A673 (cell line): ENCODE measurements at regions not wholly inside any gene's neighbourhood (a gene's known extent, or its start where the extent isn't known, plus 50 kb on each side); places are given as distances from the start of the nearest gene placed in this dataset.

Source experiments
- BruUV-seq: library from RNA; stranded (reverse); fragments of 400-500 nt; replicated peaks from 2 replicates; lab custom pipeline; 2021; lab: Mats Ljungman, UMichigan
- CTCF ChIA-PET: fragments of 300-600 bp; sonication (Branson Sonifier 250); formaldehyde crosslinking; loops from one replicate; lab custom pipeline; 2022; ENCODE audit warnings: antibody characterized with exemption; lab: Charles Lee
- POLR2A ChIA-PET: fragments of 300-600 bp; sonication (Branson Sonifier 250); formaldehyde crosslinking; loops from one replicate; lab custom pipeline; 2022; ENCODE audit warnings: antibody characterized with exemption; ENCODE audit not compliant: low non-redundant PET; lab: Charles Lee
- DNase-seq: peaks from one replicate; pipeline ENCODE4 v3.0.0-alpha.2; 2015; ENCODE audit warnings: low spot score
- H3K27ac ChIP-seq: fragments of 200-600 bp; sonication (generic); 2 replicates; pipeline ENCODE4 v1.5.1; 2016; ENCODE audit warnings: mixed run types, low read depth, mild to moderate bottlenecking, mixed read lengths, antibody characterized with exemption, low read length; ENCODE audit not compliant: poor library complexity, severe bottlenecking
- H3K27me3 ChIP-seq: fragments of 200-600 bp; sonication (generic); replicated peaks from 2 replicates; pipeline ENCODE4 v1.6.1; 2017; ENCODE audit warnings: mixed run types, low read depth, mild to moderate bottlenecking, mixed read lengths, antibody characterized with exemption, low read length; ENCODE audit not compliant: insufficient read depth, poor library complexity
- H3K36me3 ChIP-seq: fragments of 200-600 bp; sonication (generic); 2 replicates; pipeline ENCODE4 v1.6.1; 2016; ENCODE audit warnings: mixed run types, mild to moderate bottlenecking, mixed read lengths, antibody characterized with exemption, low read length; ENCODE audit not compliant: insufficient read depth, poor library complexity, severe bottlenecking
- H3K4me1 ChIP-seq: fragments of 200-600 bp; sonication (generic); 2 replicates; pipeline ENCODE4 v1.6.1; 2017; ENCODE audit warnings: mixed run types, mild to moderate bottlenecking, mixed read lengths, antibody characterized with exemption, low read length; ENCODE audit not compliant: insufficient read depth, poor library complexity, severe bottlenecking
- H3K4me3 ChIP-seq: fragments of 200-600 bp; sonication (generic); 2 replicates; pipeline ENCODE4 v1.5.1; 2016; ENCODE audit warnings: low read depth, mixed run types, mild to moderate bottlenecking, mixed read lengths, low read length; ENCODE audit not compliant: poor library complexity, severe bottlenecking
- H3K9me3 ChIP-seq: fragments of 200-600 bp; sonication (generic); 2 replicates; pipeline ENCODE4 v1.6.1; 2016; ENCODE audit warnings: mixed run types, low read depth, mild to moderate bottlenecking, mixed read lengths, antibody characterized with exemption, low read length; ENCODE audit not compliant: poor library complexity, severe bottlenecking
- EZH2 ChIP-seq: fragments of 200-600 bp; sonication (generic); IDR thresholded peaks from 2 replicates; pipeline ENCODE4 v1.6.1; 2017; ENCODE audit warnings: borderline replicate concordance, low read depth, mild to moderate bottlenecking, mixed read lengths, antibody characterized with exemption, low read length; ENCODE audit not compliant: poor library complexity, severe bottlenecking
- intact Hi-C: fragments of 100-400 bp; cut with micrococcal nuclease; formaldehyde crosslinking; loops from one replicate; pipeline ENCODE4 v1.10.0; 2022; ENCODE audit not compliant: unreplicated experiment
- TF ChIP-seq, protein P1 (sequence below): fragments of 300-800, 200-600 bp; sonication (generic); conservative IDR thresholded peaks from 2 replicates; pipeline ENCODE4 v1.5.1; 2017; ENCODE audit warnings: low read depth, mild to moderate bottlenecking, antibody characterized with exemption, low read length, moderate library complexity, mixed read lengths

DNA sequence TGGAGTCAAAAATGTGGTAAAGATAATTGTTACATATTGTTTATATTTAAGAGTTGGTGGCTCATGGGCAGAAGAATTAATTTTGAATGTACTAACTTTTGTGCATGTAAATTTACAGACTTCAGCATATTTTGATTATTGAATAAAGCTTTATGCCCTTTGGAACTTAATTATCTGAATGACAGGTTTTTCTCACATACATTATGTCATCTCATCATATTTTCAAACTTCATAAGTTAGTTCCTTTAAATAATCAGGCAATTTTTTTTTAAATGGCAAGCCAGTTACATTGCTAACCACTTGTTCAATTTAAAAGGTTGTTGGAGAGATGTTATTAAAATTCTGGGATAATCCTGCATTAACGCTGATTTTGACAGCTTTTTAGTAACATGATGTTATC, 184.6 kb upstream of the EDIL3 start:
- POLR2A ChIA-PET: no interaction called here
- no TSS peak for BruUV-seq
- H3K9me3 ChIP-seq: no peaks in the 10 kb centered on the region

DNA sequence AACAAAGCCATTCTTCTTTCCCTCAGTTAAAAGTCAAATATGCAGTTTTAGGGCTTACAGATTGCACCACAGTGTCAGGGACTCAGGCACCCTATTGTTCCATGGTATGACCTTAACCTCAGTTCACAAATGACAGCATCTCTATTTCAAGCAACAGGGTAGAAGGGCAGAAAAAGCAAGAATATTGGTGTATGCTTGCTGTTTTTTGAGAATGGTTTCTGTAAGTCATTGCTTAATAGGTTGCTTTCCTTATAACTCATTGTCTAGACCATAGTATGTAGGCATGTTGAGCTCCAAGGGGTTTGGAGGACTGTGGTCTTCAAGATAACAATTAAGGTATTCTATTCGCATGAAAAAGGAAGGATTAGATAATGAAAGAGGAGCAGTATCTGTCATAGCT, 183.5 kb upstream of the EDIL3 start:
- no peak overlapping the region for H3K4me3 ChIP-seq
- no TSS peak for BruUV-seq
- no peaks in the 10 kb centered on the region for H3K4me1 ChIP-seq
- TF ChIP-seq, protein P1, sequence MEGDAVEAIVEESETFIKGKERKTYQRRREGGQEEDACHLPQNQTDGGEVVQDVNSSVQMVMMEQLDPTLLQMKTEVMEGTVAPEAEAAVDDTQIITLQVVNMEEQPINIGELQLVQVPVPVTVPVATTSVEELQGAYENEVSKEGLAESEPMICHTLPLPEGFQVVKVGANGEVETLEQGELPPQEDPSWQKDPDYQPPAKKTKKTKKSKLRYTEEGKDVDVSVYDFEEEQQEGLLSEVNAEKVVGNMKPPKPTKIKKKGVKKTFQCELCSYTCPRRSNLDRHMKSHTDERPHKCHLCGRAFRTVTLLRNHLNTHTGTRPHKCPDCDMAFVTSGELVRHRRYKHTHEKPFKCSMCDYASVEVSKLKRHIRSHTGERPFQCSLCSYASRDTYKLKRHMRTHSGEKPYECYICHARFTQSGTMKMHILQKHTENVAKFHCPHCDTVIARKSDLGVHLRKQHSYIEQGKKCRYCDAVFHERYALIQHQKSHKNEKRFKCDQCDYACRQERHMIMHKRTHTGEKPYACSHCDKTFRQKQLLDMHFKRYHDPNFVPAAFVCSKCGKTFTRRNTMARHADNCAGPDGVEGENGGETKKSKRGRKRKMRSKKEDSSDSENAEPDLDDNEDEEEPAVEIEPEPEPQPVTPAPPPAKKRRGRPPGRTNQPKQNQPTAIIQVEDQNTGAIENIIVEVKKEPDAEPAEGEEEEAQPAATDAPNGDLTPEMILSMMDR: no peak
- no peak for TF ChIP-seq EZH2
- CTCF ChIA-PET: no interaction called here
- DNase-seq: no peak
- H3K36me3 ChIP-seq: no peaks in the 10 kb centered on the region
- intact Hi-C loops: no loop called here
- no peaks in the 10 kb centered on the region for H3K27me3 ChIP-seq
- no peak overlapping the region for H3K27ac ChIP-seq
- POLR2A ChIA-PET: no interaction called here
- no peaks in the 10 kb centered on the region for H3K9me3 ChIP-seq

More for the DNA sequence above, 184.6 kb upstream of the EDIL3 start:
- CTCF ChIA-PET: no interaction called here
- Histone ChIP-seq H3K4me1 (no peaks in the 10 kb centered on the region), H3K27me3 (no peaks in the 10 kb centered on the region), H3K27ac (no peak overlapping the region), H3K36me3 (no peaks in the 10 kb centered on the region), H3K4me3 (no peak overlapping the region)
- intact Hi-C loops: no loop called here
- DNase-seq: no peak
- TF ChIP-seq, protein P1: no peak
- no peak for TF ChIP-seq EZH2

DNA sequence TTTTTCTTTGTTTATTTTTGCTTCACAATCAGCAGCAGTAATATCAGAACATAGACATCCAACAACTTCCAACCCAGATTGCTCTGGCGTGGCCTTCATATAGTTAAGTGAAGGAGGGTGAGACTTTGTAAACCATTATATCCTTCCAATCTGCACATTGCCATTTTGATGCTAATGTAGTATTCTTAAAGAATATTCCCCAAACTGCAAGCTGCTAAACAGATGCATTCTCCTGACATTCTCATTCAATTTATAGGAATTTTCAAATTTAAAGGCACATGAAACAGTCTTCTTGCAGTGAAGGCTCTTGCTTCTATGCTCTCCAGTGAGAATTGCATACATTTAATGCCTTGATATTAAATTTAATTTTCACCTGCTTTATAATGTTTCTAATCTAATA, 181.2 kb upstream of the EDIL3 start:
- CTCF ChIA-PET: no interaction called here
- intact Hi-C loops: no loop called here
- DNase-seq: no peak
- Histone ChIP-seq H3K4me1 (no peaks in the 10 kb centered on the region), H3K27ac (no peak overlapping the region), H3K9me3 (no peaks in the 10 kb centered on the region), H3K36me3 (no peaks in the 10 kb centered on the region), H3K27me3 (no peaks in the 10 kb centered on the region), H3K4me3 (no peak overlapping the region)
- POLR2A ChIA-PET: no interaction called here
- TF ChIP-seq, protein P1: no peak
- no peak for TF ChIP-seq EZH2
- BruUV-seq: no TSS peak
